Activated T-helper 1 cell treated with anti-CD3 and anti-CD28 coated beads, Interleukin-2, amount 50 U/mL, for 16 hours (primary cell): ENCODE measurements at regions not wholly inside any gene's neighbourhood (a gene's known extent, or its start where the extent isn't known, plus 50 kb on each side); places are given as distances from the start of the nearest gene placed in this dataset.

Source experiments
- DNase-seq, 2 donors: peaks; one replicate each; pipeline ENCODE4 v3.0.0-alpha.2; 2020; ENCODE audit warnings: low read depth in 1 of 2, low spot score in 1 of 2

GRCh38 chr1:4033713-4034112 is 133.6 kb upstream of the C1orf174 start:
- no peak for DNase-seq

DNA sequence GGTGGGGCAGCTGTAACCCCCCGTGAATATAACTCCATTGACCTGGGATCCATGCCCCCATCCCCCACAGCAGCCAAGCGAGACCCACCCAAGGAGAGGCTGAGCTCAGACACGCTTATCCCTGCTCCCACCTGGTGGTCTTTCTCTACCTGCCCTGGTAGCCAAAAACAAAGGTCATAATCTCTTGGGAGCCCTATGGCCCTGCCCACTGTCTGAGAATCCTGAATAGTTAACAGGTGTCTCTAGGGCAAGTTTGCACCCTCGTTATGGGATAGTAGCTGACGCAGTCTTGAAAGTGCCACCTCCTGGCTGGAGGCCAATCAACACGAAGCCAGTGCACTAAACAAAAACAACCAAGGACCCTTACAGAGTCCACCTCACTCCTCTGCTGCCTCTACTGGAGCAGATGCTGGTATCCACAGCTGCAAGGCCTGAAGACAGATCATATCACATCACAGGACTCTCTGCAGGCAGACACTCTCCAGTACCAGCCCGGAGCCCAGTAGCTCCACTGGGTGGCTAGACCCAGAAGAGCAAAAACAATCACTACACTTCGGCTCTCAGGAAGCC is 134.3 kb upstream of the C1orf174 start:
- no peak for DNase-seq

- DNase-seq, result no peak
Measured at GRCh38 chr1:4044967-4045366, 144.9 kb upstream of the C1orf174 start.

DNA sequence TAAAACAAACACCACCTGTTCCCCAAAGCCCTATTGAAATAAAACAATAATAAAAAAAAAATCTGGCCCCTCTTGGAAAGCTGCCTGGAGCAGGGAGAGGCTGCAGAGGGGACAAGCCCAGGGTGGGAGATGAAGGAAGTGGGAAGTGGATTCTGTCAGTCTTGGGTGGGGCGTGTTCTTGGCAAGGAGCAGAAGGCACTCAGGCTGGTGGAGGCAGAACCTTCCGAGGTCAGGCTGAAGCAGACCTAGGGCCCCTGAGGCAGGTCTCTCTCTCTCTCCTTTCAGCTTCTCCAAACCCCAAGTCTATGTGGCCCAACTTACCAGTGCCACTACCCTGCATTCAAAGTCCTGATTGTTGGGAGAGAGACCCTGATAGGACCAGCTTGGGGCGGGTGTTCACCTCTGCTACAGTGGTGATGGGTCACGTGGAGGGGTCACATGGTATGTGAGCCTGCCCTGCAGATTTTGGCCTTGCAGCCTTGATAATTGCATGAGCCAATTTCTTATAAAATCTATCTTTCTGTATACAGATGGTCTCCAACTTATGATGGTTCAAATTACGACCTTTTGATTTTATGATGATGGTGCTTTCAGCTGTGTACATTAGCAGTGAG is 145.4 kb upstream of the C1orf174 start:
- no peak for DNase-seq

DNA sequence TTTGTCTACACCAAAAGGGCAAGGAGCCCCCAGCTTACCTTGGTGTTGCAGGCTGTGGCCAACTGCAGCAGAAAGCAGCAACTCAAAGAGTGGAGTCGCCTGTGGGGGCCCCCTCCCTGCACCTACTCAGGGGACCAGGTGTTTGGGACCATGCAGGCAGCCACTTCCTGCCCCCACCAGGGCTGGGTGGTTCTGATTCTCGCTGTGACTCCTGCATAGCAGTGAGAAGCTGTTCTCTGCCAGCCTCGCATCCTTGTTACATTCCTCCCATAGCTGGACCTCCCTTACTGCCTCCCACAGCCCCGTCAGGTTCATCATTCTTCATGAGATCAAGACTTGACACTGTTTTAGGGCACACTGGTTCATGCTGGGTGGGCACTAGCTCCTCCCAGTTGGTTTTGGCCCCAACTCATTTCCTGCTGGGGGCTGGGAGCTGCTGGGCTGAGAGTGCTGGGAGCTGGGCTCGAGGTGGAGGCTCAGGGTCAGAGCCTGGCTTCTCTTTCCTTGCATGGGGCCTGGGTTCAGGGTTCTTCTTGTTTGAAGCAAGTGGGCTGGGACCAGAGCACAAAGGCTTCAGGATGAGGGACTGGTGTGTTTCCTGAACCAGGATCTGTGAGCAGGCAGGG is 146.9 kb upstream of the C1orf174 start:
- no peak for DNase-seq

GRCh38 chr1:4047666-4048065 is 147.6 kb upstream of the C1orf174 start:
- DNase-seq, result no peak

DNA sequence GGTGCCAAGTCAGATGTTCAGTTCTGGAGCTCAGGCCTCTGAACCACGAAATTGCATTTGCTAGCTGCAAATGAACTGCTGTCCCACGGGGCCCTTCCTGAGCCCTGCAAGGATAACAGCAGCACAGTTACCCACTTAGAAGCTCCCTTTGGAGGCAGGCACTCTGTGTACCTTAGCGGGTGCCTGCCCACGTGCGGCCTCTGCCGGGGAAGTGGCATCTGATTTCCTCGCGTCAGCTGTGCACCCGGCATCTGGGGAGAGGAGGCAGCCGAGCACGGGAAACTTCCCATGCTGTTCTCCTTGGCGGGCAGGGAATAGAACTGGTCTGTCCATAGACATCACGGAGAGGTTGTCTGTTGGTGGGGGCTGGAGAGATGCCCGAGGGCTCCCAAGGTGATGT is 148.0 kb upstream of the C1orf174 start:
- no peak for DNase-seq

GRCh38 chr1:4048921-4049320 is 148.8 kb upstream of the C1orf174 start:
- no peak for DNase-seq

DNA sequence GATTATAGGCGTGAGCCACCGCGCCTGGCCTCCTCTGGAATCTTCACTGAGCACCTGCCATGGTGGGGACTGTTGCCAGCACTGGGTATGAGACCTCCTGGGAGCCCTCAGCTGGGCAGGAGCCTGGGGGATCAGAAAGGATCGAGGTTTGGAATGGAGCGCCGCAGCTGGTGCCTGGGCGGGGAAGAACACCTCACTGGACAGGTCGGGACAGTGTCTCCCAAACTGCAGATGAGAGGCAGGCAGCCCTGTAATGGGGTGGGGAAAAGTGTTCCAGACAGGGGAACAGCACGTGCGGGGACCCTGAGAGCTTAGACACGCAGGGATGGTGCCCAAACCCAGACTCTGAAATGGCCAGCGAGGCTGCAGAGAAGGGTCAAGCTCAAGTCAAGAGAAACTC is 150.9 kb upstream of the C1orf174 start:
- DNase-seq, result no peak

- DNase-seq, result no peak
Measured at GRCh38 chr1:4052657-4053056, 152.6 kb upstream of the C1orf174 start.

DNA sequence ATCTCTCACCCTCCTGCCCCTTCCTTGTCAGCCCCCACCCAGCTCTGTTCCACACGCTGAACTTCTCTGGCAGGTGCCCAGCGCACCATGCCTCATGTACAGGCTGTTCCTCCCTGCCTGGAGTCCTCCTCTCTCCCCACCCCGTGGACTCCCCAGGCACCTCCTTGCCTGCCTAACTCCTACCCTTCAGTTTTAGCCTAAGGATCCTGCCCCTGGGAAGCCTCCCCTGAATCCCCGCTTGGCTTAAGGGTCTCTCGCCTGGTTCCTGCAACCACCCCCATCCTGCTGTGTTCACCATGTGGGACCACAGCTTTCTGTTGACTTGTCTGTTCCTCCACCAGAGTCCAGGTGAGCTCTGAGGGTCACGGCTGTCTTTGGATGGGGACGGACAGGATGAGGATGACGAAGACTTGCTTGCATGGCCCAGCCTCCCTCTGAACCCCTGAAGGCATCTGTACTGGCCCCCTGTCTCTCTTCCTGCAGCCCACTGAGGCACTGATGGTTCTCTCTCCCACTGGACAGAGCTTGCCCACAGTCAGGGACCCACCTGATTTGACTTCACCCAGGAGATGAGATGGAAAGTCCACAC is 153.2 kb upstream of the C1orf174 start:
- no peak for DNase-seq

- no peak for DNase-seq
Measured at GRCh38 chr1:4053774-4054173, 153.7 kb upstream of the C1orf174 start.

GRCh38 chr1:4055294-4055967 is 155.4 kb upstream of the C1orf174 start:
- DNase-seq, result no peak

- no peak for DNase-seq
Measured at GRCh38 chr1:4056422-4056821, 156.3 kb upstream of the C1orf174 start.

DNA sequence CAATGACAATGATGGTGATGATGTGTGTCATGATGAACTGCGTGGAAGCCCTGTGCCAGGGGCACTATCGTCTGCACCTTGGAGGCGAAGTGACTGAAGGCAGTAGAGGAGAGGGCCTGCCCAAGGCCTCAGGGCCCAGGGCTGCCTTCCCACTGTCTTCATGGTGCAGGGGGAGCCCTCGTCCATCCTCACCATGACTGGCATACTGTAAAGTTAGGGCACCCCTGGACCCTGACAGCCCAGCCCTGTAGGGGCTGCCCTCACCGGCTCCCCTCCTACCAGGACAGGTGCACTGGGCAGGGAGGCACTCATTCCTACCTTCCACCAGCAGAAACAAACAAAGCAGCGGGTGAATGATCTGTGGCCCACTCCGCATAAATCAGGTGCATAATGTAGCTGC is 156.9 kb upstream of the C1orf174 start:
- DNase-seq, result no peak

DNA sequence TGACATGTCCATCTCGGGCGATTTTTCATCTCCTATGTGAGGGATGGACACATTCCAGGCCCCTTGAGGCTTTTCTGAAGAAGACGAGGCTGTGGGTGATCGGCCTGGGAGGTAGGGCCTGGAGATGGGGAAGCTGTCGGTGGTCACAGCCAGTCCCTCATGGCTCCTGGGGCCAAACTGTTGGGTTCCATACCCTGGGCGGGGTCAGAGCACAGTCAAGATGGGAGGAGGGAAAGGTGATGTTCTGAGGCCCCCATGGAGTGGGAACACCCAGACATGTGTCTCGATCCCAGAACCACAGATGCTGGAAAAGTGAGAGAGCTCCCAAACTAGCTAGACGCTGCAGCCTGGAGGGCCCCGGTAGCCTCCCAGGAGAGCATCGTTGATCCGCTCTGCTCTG is 157.5 kb upstream of the C1orf174 start:
- DNase-seq, result no peak

DNA sequence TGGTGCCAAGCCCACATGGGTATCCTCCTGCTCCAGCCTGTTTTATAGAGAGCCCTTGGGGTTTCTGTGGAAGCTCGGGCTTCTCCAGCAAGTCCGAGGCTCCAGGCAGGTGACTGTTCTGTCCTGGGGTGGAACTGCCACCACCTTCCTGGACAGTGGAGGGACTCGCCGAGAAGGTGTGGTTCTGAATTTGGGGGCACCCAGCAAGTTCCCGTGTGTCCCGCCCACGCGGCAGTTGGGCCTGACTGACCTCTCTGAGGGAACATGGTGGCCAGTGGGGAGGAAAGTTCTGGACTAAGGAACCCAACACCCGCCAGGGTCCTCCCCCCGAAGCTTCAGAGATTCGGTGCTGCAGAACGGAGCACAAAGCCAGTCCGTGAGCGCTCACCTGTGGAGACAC is 158.1 kb upstream of the C1orf174 start:
- no peak for DNase-seq

- no peak for DNase-seq
Measured at GRCh38 chr1:4058706-4059105, 158.6 kb upstream of the C1orf174 start.

DNA sequence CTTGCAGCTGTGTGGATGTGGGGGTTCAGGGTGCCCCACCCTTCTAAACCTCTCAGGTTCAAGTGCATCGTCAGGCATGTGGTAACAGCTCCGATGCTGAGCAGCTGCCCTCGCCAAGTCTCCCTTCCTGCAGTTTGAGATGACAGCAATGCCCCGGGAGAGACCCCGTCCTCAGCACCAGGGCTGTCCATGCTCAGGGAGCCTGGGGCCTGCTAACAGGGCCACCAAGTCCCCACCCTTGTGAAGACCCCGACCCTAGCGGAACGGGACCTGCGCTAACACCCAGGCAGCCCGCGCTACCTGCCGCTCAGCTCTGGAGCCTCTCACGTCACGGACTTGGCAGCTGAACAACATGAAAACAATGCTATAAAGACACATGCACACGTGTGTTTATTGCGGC is 159.2 kb upstream of the C1orf174 start:
- DNase-seq, result no peak

DNA sequence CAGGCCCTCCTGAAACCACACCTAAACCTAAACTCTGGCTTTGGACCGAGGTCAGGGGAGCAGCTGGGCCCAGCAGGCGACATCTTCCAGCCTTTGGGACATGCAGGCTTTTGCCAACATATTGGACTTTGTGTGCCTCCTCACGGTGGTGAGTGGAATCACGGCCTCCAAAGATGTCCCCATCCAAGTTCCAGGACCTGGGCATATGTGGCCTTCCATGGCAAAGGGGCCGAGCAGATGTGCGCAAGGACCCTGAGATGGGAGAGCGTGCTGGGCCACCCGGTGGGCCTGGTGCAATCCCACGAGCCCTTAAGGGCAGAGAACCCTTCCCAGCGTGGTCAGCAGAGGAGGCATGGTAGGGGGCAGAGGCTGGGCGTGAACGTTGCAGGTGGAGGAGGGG is 160.8 kb upstream of the C1orf174 start:
- no peak for DNase-seq

GRCh38 chr1:4061521-4062031 is 161.5 kb upstream of the C1orf174 start:
- DNase-seq, result no peak

DNA sequence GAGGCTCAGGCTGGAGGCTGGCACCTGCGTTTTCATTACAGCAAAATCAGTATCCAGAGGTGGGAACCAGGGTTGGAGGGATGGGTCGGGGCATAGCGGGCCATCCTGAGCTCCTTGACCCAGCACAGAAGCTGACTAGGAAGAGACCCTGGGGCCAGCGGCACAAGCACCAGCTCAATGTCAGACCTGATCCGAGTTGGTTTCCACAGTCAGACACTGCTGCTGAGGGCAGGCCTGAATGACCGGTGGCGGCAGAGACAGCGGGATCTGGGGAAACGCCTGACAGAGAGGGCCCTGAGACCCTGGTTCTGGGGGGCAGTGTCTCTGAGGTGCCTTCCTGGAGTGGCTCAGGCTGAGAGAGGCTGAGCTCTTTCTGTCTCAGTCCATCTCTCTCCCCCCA is 162.0 kb upstream of the C1orf174 start:
- DNase-seq, result no peak
